Transverse colon (tissue), 4 donors: ENCODE measurements at regions not wholly inside any gene's neighbourhood (a gene's known extent, or its start where the extent isn't known, plus 50 kb on each side); places are given as distances from the start of the nearest gene placed in this dataset.

Experiments used
- DNase-seq: peaks from one replicate; pipeline ENCODE4 v3.0.0-alpha.2; 2019
- H3K27ac ChIP-seq, 4 donors: fragments of 200-600 bp; sonication (generic); 2 replicates each; pipeline ENCODE4 v1.5.1; 2016 to 2018; ENCODE audit warnings: inconsistent platforms in 4 of 4
- H3K27me3 ChIP-seq: fragments of 200-600 bp; sonication (generic); 2 replicates; pipeline ENCODE4 v1.5.1; 2017; ENCODE audit warnings: inconsistent platforms
- H3K36me3 ChIP-seq, 4 donors: fragments of 200-600 bp; sonication (generic); 2 replicates each; pipeline ENCODE4 v1.5.1; 2017 to 2019; ENCODE audit warnings: inconsistent platforms in 4 of 4
- H3K4me1 ChIP-seq, 4 donors: fragments of 200-600 bp; sonication (generic); 2 replicates each; pipeline ENCODE4 v1.5.1; 2017 to 2020; ENCODE audit warnings: inconsistent platforms in 4 of 4
- H3K4me3 ChIP-seq, 4 donors: fragments of 200-600 bp; sonication (generic); 1 replicate in 1 of 4; 2 replicates in 3 of 4; pipeline versions ENCODE4 v1.5.1 to v1.6.1; 2017 to 2019; ENCODE audit warnings: inconsistent platforms in 4 of 4
- H3K9me3 ChIP-seq, 2 donors: fragments of 200-600 bp; sonication (generic); 2 replicates each; pipeline ENCODE4 v1.5.1; 2017 to 2019; ENCODE audit warnings: inconsistent platforms in 2 of 2
- EP300 ChIP-seq: sonication (generic); formaldehyde crosslinking; IDR thresholded peaks from one replicate; pipeline ENCODE4 v1.6.1; 2017; ENCODE audit warnings: antibody characterized with exemption, low read depth
- POLR2A ChIP-seq: fragments of 450-650 bp; IDR thresholded peaks from one replicate; pipeline ENCODE4 v1.6.1; 2016; ENCODE audit warnings: antibody characterized with exemption, mild to moderate bottlenecking, moderate library complexity
- POLR2AphosphoS5 ChIP-seq, 3 donors: sonication (generic); formaldehyde crosslinking; IDR thresholded peaks; one replicate each; pipeline ENCODE4 v1.6.1; 2016; ENCODE audit warnings: antibody characterized with exemption in 3 of 3
- WGBS, 2 donors: methylation state at CpG; one replicate each; pipeline ENCODE4 v1.1.5; 2018; ENCODE audit warnings: low coverage in 1 of 2; 5-methylcytosine and 5-hydroxymethylcytosine counted together
- in situ Hi-C, 4 donors: fragments of 200-750 bp; cut with MboI; loops; one replicate each; pipeline versions ENCODE4 v1.15.0 to v1.15.1; 2017; ENCODE audit warnings: low sequenced_read_pairs in 3 of 4, low pct_ligation_motif_present in 1 of 4, low pct_unique_long_range_greater_than_20kb in 1 of 4
- intact Hi-C: fragments of 100-400 bp; cut with DNase I; formaldehyde crosslinking; loops from one replicate; pipeline ENCODE4 v1.15.1; 2023; ENCODE audit warnings: low total_unique reads
- TF ChIP-seq, protein P1 (sequence below), 5 experiments: fragments of 200-600 bp in 3 of 5; fragments of 450-650 bp in 2 of 5; sonication (generic) in 3 of 5; IDR thresholded peaks; 1 replicate in 2 of 5; 2 replicates in 3 of 5; pipeline ENCODE4 v1.5.1; 2016 to 2017; ENCODE audit warnings: antibody characterized with exemption in 5 of 5, inconsistent platforms in 3 of 5, mild to moderate bottlenecking in 2 of 5, moderate library complexity in 1 of 5

DNA sequence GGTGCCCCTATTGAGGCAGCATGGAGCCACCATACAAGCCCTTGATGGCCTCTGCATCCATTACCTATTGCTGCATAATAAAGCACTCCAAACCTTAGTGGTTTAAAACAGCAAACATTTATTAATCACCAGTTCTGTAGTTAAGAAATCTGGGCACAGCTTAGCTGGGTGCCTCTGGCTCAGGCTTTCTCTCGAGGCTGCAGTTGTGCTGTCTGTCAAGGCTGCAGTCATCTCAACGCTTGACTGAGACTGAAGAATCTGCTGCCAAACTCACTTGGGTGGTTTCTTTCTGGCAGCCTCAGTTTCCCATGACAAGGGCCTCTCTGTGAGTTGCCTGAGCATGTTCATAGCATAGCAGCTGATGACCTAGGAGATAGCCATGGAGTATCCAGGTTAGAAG, 207.4 kb upstream of the LRFN2 start:
- no peaks in the 10 kb centered on the region for H3K36me3 ChIP-seq
- H3K9me3 ChIP-seq: no peaks in the 10 kb centered on the region
- intact Hi-C loops: no loop called here
- H3K4me3 ChIP-seq: no peak overlapping the region
- H3K4me1 ChIP-seq: no peaks in the 10 kb centered on the region
- WGBS, 2 donors: 89% methylated on average over 2 of the region's 2 CpGs; no CpG with 5 or more reads in 1 of the 2 donors
- H3K27me3 ChIP-seq: no peaks in the 10 kb centered on the region
- no peak for DNase-seq
- in situ Hi-C loops: no loop called here
- no peak overlapping the region for H3K27ac ChIP-seq
- TF ChIP-seq, protein P1, sequence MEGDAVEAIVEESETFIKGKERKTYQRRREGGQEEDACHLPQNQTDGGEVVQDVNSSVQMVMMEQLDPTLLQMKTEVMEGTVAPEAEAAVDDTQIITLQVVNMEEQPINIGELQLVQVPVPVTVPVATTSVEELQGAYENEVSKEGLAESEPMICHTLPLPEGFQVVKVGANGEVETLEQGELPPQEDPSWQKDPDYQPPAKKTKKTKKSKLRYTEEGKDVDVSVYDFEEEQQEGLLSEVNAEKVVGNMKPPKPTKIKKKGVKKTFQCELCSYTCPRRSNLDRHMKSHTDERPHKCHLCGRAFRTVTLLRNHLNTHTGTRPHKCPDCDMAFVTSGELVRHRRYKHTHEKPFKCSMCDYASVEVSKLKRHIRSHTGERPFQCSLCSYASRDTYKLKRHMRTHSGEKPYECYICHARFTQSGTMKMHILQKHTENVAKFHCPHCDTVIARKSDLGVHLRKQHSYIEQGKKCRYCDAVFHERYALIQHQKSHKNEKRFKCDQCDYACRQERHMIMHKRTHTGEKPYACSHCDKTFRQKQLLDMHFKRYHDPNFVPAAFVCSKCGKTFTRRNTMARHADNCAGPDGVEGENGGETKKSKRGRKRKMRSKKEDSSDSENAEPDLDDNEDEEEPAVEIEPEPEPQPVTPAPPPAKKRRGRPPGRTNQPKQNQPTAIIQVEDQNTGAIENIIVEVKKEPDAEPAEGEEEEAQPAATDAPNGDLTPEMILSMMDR (IDR thresholded peaks at IDR 0.05): no peak
- TF ChIP-seq POLR2AphosphoS5 (IDR thresholded peaks at IDR 0.05): no peak
- TF ChIP-seq EP300: no peak
- no peak for TF ChIP-seq POLR2A

GRCh38 chr6:40792183-40792582, 205.0 kb upstream of the LRFN2 start:
- Histone ChIP-seq H3K27me3 (no peaks in the 10 kb centered on the region), H3K27ac (no peak overlapping the region), H3K36me3 (no peaks in the 10 kb centered on the region), H3K4me3 (no peak overlapping the region), H3K9me3 (no peaks in the 10 kb centered on the region), H3K4me1 (peaks cover 0 to 3% (median 0%) of the 10 kb centered on the region in 4 donors)
- 91% methylated on average over 2 of the region's 2 CpGs; no CpG with 5 or more reads in 1 of the 2 donors for WGBS, 2 donors
- TF ChIP-seq, protein P1 (IDR thresholded peaks at IDR 0.05): no peak
- no peak for TF ChIP-seq POLR2A
- no peak for TF ChIP-seq POLR2AphosphoS5 (IDR thresholded peaks at IDR 0.05)
- TF ChIP-seq EP300: no peak
- intact Hi-C loops: no loop called here
- in situ Hi-C loops: no loop called here
- DNase-seq: no peak

DNA sequence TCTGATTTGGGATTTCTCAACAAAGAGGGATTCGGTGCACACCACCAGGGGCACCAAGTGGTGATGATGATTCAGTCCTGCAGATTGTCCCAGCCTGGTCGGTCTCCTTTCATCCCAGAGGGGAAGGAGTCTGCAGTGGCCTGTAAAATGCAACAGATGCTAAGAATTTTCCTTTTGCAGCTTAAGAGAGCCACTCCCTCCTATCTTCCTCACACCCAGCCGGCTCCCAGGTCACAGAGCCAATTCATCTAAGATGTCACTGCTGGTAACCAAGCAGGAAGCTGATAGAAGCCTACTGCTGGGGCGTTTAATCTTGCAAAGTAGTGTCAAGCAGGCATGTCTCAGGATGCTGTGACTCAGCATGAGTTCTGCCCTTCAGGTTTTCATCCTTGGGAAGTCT, 203.8 kb upstream of the LRFN2 start:
- H3K27ac ChIP-seq: no peak overlapping the region
- peaks cover 0 to 3% (median 0%) of the 10 kb centered on the region in 4 donors for H3K4me1 ChIP-seq
- intact Hi-C loops (no loop called here), in situ Hi-C loops (no loop called here)
- TF ChIP-seq EP300 (no peak), POLR2AphosphoS5 (IDR thresholded peaks at IDR 0.05) (no peak), POLR2A (no peak)
- TF ChIP-seq, protein P1 (IDR thresholded peaks at IDR 0.05): no peak
- H3K36me3 ChIP-seq: no peaks in the 10 kb centered on the region
- H3K9me3 ChIP-seq: no peaks in the 10 kb centered on the region
- WGBS, 2 donors: 45% methylated on average over 4 of the region's 4 CpGs; no CpG with 5 or more reads in 1 of the 2 donors
- no peaks in the 10 kb centered on the region for H3K27me3 ChIP-seq
- no peak overlapping the region for H3K4me3 ChIP-seq
- no peak for DNase-seq

DNA sequence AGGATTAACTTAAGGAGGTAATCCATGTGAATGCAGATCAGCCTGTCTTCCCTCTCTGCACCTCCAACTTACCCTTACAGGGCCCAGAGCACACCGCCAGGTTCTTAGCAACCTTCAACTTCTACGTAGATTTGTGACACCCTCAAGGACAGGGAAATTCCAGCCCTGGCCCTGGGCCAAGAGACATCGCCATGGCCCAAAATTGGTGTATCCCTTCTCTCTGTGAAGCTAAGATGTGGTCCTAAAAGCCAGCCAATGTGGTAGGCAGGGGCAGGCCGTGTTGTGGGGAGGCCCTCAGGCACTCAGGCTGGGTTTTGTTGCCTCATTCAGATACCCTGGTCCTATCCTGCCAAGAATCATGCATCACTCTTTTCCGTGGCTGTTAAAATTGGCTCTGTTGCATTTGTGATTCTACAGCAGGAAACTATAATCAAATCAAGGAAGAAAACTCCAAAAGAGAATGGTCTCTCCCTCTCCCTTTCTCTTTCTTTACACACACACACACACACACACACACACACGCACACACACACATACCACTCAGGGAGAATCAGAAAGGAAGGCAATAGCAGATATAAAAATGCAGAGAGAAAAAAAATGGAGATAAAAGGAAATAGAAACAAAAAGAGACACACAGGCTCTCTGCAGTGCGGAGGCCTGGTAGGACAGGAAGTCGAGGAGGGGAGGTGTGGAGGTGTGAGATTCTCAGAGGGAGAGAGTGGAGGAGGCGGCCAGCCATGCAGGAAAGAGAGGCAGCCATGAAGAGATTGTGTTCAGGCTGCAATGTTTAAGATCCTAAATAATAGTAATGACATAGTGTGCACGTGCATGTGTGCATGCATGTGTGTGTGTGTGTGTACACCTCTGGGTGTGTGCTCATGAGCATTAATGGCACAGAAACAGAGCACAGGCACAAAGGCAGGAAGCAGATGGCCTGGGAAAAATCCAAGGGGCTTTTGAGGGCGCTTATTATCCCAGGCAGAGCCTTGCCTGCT, 201.8 kb upstream of the LRFN2 start:
- TF ChIP-seq, protein P1 (IDR thresholded peaks at IDR 0.05): no peak
- TF ChIP-seq POLR2AphosphoS5 (IDR thresholded peaks at IDR 0.05): no peak
- no peak for TF ChIP-seq POLR2A
- no peak for TF ChIP-seq EP300

More for the DNA sequence above, 201.8 kb upstream of the LRFN2 start:
- in situ Hi-C loops (no loop called here), intact Hi-C loops (no loop called here)
- Histone ChIP-seq H3K9me3 (no peaks in the 10 kb centered on the region), H3K27me3 (peaks cover 4% of the 10 kb centered on the region), H3K4me3 (no peak overlapping the region), H3K27ac (no peak overlapping the region), H3K36me3 (no peaks in the 10 kb centered on the region), H3K4me1 (peaks cover 0 to 3% (median 0%) of the 10 kb centered on the region in 4 donors)
- 52 to 65% methylated on average over 6 to 11 of the region's 11 CpGs for WGBS, 2 donors
- no peak for DNase-seq
